ENCODE measurements at regions not wholly inside any gene's neighbourhood (a gene's known extent, or its start where the extent isn't known, plus 50 kb on each side); places are given as distances from the start of the nearest gene placed in this dataset.

GRCh38 chr3:27533718-27534573, 49.8 kb upstream of the SLC4A7 start (continued):
- TF ChIP-seq ZNF510 (CRISPR knock-in tag; IDR thresholded peaks at IDR 0.05; ENCODE audit: low read depth) (no peak), MXI1 (IDR thresholded peaks at IDR 0.05; ENCODE audit: borderline replicate concordance, low read depth, low read length) (peak; percentile 25; the same call in 1 of the 3 replicates), SALL1 (CRISPR knock-in tag; IDR thresholded peaks at IDR 0.05) (peak; percentile 41), ZC3H4 (CRISPR knock-in tag; IDR thresholded peaks at IDR 0.05; ENCODE audit: borderline replicate concordance) (no peak), CSRNP2 (CRISPR knock-in tag; conservative IDR thresholded peaks at IDR 0.05; ENCODE audit: low read depth) (no peak), HMGXB3 (CRISPR knock-in tag; IDR thresholded peaks at IDR 0.05; ENCODE audit: borderline replicate concordance) (no peak), MXD1 (CRISPR knock-in tag; IDR thresholded peaks at IDR 0.05) (no peak), MATR3 (CRISPR knock-in tag; IDR thresholded peaks at IDR 0.05) (no peak), MAFF (IDR thresholded peaks at IDR 0.05; ENCODE audit: low read depth, low read length) (peak; percentile 75), ZNF18 (CRISPR knock-in tag; IDR thresholded peaks at IDR 0.05; ENCODE audit: insufficient replicate concordance) (peak; percentile 63), HOXD1 (CRISPR knock-in tag; IDR thresholded peaks at IDR 0.05) (no peak), ZNF451 (CRISPR knock-in tag; IDR thresholded peaks at IDR 0.05) (no peak), TAF15 (IDR thresholded peaks at IDR 0.05; ENCODE audit: low read depth, low read length, poor library complexity, severe bottlenecking) (no peak), IKZF5 (CRISPR knock-in tag; IDR thresholded peaks at IDR 0.05) (peak; percentile 59), FOSL2 (CRISPR knock-in tag; IDR thresholded peaks at IDR 0.05) (peak; percentile 97), POLR2G (IDR thresholded peaks at IDR 0.05; ENCODE audit: low read depth, low read length) (no peak), TBL1XR1 (IDR thresholded peaks at IDR 0.05; ENCODE audit: borderline replicate concordance, low read length, partially characterized antibody) (no peak), ZNF350 (CRISPR knock-in tag; IDR thresholded peaks at IDR 0.05; ENCODE audit: borderline replicate concordance, low read depth) (0 out of 2 replicates have a peak, but pooled peaks have one; percentile 29), MED1 (CRISPR knock-in tag; IDR thresholded peaks at IDR 0.05) (peak; percentile 49; the same call in 1 of the 2 replicates), DPF2 (CRISPR knock-in tag; IDR thresholded peaks at IDR 0.05; ENCODE audit: borderline replicate concordance, low read depth) (0 out of 2 replicates have a peak, but pooled peaks have one; percentile 18)
